Liver (tissue), 3 donors: ENCODE measurements at regions not wholly inside any gene's neighbourhood (a gene's known extent, or its start where the extent isn't known, plus 50 kb on each side); places are given as distances from the start of the nearest gene placed in this dataset.
A peak's percentile ranks its signal among the peaks of the same experiment; 100 is the strongest.

Source experiments
- ATF3 ChIP-seq: IDR thresholded peaks from 2 replicates; pipeline ENCODE4 v1.6.1; 2016; ENCODE audit warnings: antibody characterized with exemption
- CTCF ChIP-seq: fragments of 150-350 bp; IDR thresholded peaks from 2 replicates; pipeline ENCODE4 v1.5.1; 2017; ENCODE audit warnings: improper control_type of control experiment, low read depth, low read length; ENCODE audit not compliant: missing input control
- EGR1 ChIP-seq, 2 donors: IDR thresholded peaks; 2 replicates each; pipeline ENCODE4 v1.6.1; 2016 to 2018; ENCODE audit warnings: antibody characterized with exemption in 2 of 2, low read depth in 2 of 2
- FOXA1 ChIP-seq: IDR thresholded peaks from 2 replicates; pipeline ENCODE4 v1.6.1; 2016; ENCODE audit warnings: antibody characterized with exemption
- GABPA ChIP-seq, 2 donors: IDR thresholded peaks in 1 of 2; conservative IDR thresholded peaks in 1 of 2; 2 replicates each; pipeline ENCODE4 v1.6.1; 2016; ENCODE audit warnings: antibody characterized with exemption in 2 of 2, mild to moderate bottlenecking in 1 of 2, moderate library complexity in 1 of 2
- HNF4G ChIP-seq: IDR thresholded peaks from 2 replicates; pipeline ENCODE4 v1.6.1; 2016; ENCODE audit warnings: antibody characterized with exemption
- JUND ChIP-seq, 2 donors: IDR thresholded peaks; 2 replicates each; pipeline ENCODE4 v1.6.1; 2016; ENCODE audit warnings: antibody characterized with exemption in 2 of 2
- MAX ChIP-seq: IDR thresholded peaks from 2 replicates; pipeline ENCODE4 v1.6.1; 2016; ENCODE audit warnings: antibody characterized with exemption
- SP1 ChIP-seq: IDR thresholded peaks from 2 replicates; pipeline ENCODE4 v1.6.1; 2018; ENCODE audit warnings: antibody characterized with exemption, mild to moderate bottlenecking
- TAF1 ChIP-seq: conservative IDR thresholded peaks from 2 replicates; pipeline ENCODE4 v1.6.1; 2016; ENCODE audit warnings: antibody characterized with exemption, mild to moderate bottlenecking
- ZBTB33 ChIP-seq: IDR thresholded peaks from 2 replicates; pipeline ENCODE4 v1.6.1; 2016; ENCODE audit warnings: antibody characterized with exemption
- donor health status: healthy.
- donor health status: healthy.

DNA sequence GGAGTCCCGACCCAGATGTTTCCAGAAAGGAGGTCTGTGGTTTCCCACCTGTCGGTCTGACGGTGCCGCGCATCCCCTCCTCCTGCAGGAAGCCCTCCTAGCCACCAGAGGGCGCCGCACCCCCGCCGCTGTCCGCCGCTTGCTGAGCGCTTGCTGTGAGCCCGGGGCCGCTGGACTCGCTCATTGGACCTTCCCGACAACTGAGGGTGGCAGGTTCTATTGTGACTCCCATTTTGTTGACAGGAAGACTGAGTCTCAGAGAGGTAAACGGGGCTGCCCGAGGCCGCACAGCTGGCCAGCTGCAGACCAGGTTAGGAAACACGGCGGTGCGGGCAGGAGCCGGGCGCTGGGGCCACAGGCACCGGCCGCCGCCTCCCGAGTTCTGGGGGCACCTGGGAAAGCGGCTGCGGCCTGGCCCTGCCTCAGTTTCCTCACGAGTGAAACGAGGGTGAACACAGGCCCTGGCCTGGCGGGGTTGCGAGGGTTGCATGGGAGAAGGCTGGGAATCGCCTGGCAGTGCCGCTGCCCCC, 191.1 kb upstream of the CIBAR2 start:
- peak; percentile 82 for TF ChIP-seq CTCF
- no peak for TF ChIP-seq EGR1 (IDR thresholded peaks at IDR 0.05; ENCODE audit: low read depth in 2 of 2)
- no peak for TF ChIP-seq MAX
- TF ChIP-seq HNF4G: no peak
- no peak for TF ChIP-seq TAF1
- TF ChIP-seq SP1: no peak
- TF ChIP-seq ZBTB33: no peak
- no peak for TF ChIP-seq FOXA1
- TF ChIP-seq JUND (IDR thresholded peaks at IDR 0.05): no peak
- TF ChIP-seq GABPA (IDR thresholded peaks at IDR 0.05 in 1 of 2, conservative IDR thresholded peaks at IDR 0.05 in 1 of 2): no peak
- TF ChIP-seq ATF3: no peak
